Activated CD4-positive, CD25-positive, alpha-beta regulatory T cell treated with anti-CD3 and anti-CD28 coated beads, Interleukin-2, amount 50 U/mL, for 24 hours (primary cell): ENCODE measurements at regions not wholly inside any gene's neighbourhood (a gene's known extent, or its start where the extent isn't known, plus 50 kb on each side); places are given as distances from the start of the nearest gene placed in this dataset.
A peak's percentile ranks its signal among the peaks of the same experiment; 100 is the strongest.

Experiments used
- ATAC-seq, 2 donors: fragments of 150-1000 bp; cut with Tn5 transposase; one replicate each; pipeline ENCODE4 v1.10.0; 2021; ENCODE audit warnings: mild to moderate bottlenecking in 1 of 2, moderate library complexity in 1 of 2

- ATAC-seq = no peak
These were observed 171.8 kb downstream of the UBE2E3 start for GRCh38 chr2:181152226-181152625.

- ATAC-seq = no peak
These were observed 172.3 kb downstream of the UBE2E3 start for GRCh38 chr2:181152701-181153100.

GRCh38 chr2:181153886-181154285 is 173.5 kb downstream of the UBE2E3 start:
- ATAC-seq = no peak

DNA sequence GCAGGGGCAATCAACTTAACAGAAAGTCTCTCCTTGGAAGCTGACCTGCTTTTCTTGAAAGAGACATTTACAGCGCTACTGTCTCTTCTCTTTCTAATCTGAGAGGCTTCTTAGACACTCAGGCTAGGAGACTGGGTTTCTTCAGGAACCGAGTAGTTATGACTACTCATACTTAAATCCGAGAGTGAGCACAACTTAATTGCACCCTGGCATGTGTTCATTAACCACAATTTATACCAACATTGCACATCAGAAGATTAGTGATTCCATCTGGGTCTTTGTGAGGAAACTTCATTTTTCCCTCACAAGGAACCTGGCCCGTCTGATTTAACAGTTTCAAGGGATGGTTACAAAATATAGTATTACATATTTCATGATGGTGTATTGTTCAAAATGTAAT is 176.9 kb downstream of the UBE2E3 start:
- ATAC-seq = no peak

- ATAC-seq = no peak
These were observed 178.0 kb downstream of the UBE2E3 start for GRCh38 chr2:181158427-181158826.

GRCh38 chr2:181161615-181162014 is 181.2 kb downstream of the UBE2E3 start:
- ATAC-seq = peak in 1 of 2 donors; percentile 15

DNA sequence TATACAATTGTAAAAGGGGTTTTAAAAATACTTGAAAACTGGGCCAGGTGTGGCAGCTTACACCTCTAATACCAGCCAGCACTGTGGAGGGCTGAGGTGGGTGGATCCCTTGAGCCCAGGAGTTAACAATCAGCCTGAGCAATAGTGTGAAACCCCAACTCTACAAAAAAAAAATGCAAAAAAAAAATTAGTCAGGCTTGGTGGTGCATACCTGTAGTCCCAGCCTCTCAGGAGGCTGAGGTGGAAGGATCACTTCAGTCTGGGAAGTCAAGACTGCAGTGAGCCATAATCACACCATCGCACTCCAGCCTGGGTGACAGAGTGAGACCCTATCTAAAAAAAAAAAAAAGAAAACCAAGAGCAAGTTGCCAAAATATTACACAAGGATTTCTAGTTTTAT is 182.7 kb downstream of the UBE2E3 start:
- peak; percentile 55 to 60 for ATAC-seq

GRCh38 chr2:181163691-181164090 is 183.3 kb downstream of the UBE2E3 start:
- ATAC-seq = peak; percentile 34 to 40

GRCh38 chr2:181164699-181165098 is 184.3 kb downstream of the UBE2E3 start:
- ATAC-seq = no peak

GRCh38 chr2:181165199-181165868 is 184.9 kb downstream of the UBE2E3 start:
- ATAC-seq = peak; percentile 66 to 77

DNA sequence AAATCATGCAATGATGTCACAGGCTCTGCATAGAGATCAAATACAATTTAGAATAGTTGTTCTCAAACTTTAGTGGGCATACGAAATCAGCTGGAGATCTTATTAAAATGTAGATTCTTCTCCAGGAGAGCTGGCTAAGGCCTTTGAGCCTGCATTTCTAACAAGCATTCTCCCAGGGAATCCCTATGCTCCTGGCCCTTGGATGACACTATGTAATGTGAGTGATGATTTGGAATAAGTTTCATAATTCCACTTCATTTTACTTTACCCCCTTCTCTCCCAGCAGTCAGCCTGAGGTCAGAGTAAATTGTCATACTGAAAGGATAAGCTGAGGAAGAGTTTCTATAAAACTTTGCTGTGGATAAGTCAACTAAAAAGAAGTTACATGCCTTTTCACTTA is 189.1 kb downstream of the UBE2E3 start:
- no peak for ATAC-seq

DNA sequence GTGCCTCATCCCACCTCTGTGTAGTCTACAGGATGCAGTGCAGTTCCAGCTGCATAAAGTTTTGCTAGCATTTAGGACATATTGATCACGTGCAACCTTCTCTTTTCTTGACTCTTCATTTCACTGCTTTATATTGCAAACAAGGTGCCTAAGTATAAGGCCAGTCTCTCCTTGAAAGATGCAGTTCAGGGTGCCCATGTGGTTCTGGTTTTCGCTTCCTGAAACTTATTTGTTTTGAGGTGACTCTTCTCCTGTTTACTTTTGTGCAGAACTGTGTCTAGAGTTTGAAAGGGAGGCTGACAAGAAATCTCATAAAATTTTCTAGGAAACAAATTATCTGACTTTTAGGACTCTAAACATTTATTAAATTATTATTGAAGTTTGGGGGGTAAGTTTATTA is 189.9 kb downstream of the UBE2E3 start:
- ATAC-seq = no peak

- no peak for ATAC-seq
These were observed 192.3 kb downstream of the UBE2E3 start for GRCh38 chr2:181172676-181173075.

DNA sequence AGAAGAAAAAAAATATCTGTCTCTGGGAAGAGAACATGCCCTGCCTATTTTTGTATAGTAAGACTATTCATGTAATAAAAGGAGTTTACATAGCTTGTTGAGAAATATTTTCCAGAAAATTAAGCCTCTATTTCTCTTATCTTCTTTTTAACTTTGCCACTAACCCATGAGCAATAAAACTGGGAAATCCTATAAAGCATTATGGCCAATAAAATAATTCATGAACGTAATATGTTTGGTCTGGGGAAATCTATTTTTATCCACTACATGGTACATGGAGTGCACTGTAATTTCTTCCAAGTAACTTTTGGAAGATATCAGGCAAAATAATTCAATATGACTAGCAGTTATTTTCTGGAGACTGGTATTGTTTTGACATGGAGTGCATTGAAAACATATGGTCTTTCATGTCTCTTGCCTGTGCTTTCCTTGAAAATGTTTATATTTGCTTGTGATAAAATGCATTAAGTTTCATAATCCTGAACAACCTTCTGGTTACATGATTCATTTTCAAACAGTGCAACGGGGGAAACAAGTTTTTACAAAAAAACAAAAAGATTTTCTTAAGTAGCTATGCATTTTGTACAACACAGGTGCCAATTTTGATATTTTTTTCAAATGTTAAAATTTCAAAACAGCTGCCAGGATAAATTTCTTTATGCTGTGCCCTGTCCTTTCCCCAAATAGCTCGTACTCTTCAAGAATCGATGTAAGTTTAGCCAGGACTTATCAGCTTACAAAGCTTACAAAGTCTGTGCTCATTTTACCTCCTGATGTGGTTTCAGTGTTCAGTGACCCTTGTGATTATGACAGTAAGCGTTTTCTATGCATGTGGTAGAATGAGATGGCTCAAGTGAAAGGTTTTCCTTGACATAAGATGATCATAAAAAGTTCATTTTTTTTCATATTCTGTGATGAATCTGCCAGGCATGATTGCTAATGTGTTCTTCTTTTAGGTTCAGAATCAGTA is 194.5 kb downstream of the UBE2E3 start:
- no peak for ATAC-seq

GRCh38 chr2:181176540-181176939 is 196.1 kb downstream of the UBE2E3 start:
- ATAC-seq = no peak

DNA sequence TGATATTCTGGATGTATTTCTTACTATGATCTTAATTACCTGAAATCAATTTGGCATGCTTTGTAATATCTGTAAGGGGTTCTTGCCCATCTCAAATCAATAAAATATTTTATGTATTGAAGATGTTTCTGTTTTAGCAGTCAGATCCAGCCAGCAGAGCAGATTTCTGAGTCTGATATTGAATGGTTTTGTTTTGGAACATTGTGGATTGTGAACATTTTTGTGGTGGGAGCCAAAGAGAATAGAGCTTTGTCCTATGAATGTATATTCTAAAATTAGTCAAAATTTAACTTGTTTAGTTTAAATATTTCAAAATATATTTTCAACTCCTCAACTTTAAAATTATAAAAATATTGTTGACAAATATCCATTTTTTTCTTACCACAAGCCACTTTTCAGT is 197.0 kb downstream of the UBE2E3 start:
- ATAC-seq = no peak

- peak; percentile 36 to 74 for ATAC-seq
These were observed 197.7 kb downstream of the UBE2E3 start for GRCh38 chr2:181178130-181178529.

GRCh38 chr2:181178823-181179412 is 198.5 kb downstream of the UBE2E3 start:
- peak; percentile 54 to 64 for ATAC-seq

DNA sequence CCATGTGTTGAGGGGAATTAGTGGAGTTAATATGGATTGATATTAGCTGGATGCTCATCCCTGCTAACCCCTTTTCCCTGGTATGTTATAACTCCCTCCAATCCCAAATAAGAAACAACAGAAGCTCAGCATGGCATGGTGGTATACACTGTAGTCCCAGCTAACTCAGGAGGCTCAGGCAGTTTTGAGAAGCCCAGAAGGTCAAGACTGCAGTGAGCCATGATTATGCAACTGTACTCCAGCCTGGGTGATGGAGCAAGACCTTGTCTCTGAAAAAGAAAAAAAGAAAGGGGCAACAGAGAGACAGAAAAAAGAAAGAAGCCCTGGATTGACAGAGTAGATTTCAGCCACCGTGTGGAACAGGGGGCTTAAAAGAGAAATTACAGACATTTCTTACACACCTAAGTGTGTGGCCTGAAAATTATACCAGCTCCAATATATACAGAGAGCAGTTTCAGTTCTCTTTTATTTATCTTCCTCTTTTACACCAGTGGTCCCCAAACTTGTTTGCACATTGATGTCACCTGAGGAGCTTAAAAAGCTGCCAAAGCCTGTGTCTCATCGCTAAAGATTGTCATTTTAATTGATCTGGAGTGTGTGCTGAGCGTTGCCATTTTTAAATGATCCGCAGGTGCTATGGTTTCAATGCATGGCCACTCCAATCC is 203.6 kb downstream of the UBE2E3 start:
- no peak for ATAC-seq

- no peak for ATAC-seq
These were observed 205.0 kb downstream of the UBE2E3 start for GRCh38 chr2:181185421-181185820.

GRCh38 chr2:181185948-181186347 is 205.5 kb downstream of the UBE2E3 start:
- ATAC-seq = peak; percentile 72 to 90

DNA sequence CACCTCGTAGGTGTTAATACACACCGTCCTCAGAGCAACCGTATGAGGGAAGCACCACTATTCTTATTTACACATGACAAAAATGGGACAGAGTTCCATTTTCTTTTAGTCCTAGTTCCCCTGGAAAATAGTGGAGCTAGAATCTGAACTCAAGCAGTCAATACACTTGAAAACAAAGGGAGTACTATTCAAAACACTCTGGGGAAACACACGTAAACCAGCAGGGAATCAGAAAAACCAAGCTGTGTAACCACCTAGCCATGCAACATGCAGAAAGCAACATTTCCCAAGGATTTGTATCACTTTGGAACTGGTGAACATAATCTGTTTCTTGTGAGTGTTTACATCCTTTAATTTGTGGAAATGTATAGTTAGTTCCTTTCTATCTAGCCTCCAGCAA is 208.2 kb downstream of the UBE2E3 start:
- ATAC-seq = no peak

- no peak for ATAC-seq
These were observed 209.5 kb downstream of the UBE2E3 start for GRCh38 chr2:181189951-181190350.
